NCI-H82 (cell line): ENCODE measurements at regions not wholly inside any gene's neighbourhood (a gene's known extent, or its start where the extent isn't known, plus 50 kb on each side); places are given as distances from the start of the nearest gene placed in this dataset.
A peak's percentile ranks its signal among the peaks of the same experiment; 100 is the strongest.

Experiments used
- DNase-seq: peaks from one replicate; lab custom pipeline; 2025; lab: John Stamatoyannopoulos, UW

DNA sequence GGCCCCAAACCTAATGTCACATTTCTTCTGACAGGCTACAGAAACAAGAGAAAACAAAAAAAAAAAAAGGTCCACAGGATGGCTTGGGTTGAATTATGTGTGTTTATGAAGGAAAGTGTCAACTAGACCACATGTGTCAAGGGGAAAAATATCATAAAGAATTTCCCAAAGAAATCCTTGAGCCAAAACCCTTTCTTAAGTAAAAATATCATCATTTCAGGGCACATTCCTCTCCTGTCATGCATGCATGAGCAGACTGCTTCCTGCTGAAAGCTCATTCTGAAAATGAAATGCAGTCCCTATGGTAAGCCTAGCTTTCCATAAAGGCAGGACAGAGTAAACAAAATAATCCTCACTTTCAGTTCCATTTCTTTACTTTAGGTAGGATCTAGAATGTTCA lies 85.7 kb upstream of the RBBP8 start:
- DNase-seq = no peak

DNA sequence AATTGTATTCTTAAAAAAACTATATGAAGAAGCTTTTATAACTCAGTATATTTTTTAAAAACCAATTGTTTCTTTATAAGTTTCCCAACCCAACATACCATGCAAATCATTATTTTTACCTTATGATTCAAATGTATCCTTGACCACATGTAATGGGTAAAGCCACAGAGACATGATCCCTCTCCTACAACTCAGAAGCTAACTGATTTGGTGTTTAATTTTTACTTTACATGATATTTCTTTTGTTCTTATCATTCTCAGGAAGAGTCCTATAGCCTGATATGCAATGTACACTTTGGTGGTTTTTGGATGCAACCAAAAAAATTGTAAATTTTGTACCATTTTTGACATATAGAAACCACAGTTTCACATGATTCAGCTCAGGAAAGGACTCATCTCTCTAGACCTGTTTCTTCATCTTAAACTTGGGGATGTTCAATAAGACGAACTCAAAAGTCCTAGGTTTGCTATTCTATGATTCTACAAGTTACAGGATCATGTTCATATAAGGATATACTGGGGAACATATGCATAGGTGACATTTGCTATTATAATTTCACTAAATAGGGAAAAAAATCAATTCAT lies 85.2 kb upstream of the RBBP8 start:
- no peak for DNase-seq

DNA sequence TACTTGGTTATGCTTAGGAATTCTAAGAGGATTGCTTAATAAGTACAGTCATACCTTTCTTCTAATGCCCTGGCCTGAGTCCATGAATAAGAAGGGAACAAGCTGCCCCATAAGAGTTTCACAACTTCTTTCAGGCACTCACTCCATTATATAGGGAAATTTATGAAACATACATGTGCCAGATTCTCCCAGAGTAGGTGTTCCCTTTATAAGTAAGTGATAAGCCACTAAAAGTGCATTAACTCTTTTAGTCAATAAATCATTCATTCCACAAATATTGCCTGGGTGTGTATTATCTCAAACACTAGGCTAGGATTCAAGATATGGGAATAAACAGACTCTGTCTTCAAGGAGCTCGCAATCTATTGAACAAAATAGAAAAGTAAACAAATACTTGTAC lies 84.5 kb upstream of the RBBP8 start:
- DNase-seq = no peak

DNA sequence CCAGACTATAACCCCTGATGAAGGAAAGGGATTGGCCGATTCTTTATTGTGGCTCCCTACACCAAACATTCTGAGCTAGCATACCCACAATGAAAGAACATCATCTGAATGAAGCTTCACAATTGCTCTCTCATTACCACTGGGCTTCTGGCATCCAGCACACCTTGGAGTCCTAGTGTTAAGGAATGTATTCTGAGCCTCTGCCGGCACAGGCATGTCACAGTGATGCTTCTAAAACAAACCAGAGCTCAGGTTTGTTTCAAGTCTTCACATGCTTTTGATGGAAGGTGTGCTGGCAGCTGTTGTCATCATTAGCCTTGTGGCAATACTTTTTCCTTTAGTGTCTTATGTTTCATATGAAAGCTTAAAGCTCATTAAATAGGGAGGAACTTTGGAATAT lies 76.3 kb upstream of the RBBP8 start:
- no peak for DNase-seq

DNA sequence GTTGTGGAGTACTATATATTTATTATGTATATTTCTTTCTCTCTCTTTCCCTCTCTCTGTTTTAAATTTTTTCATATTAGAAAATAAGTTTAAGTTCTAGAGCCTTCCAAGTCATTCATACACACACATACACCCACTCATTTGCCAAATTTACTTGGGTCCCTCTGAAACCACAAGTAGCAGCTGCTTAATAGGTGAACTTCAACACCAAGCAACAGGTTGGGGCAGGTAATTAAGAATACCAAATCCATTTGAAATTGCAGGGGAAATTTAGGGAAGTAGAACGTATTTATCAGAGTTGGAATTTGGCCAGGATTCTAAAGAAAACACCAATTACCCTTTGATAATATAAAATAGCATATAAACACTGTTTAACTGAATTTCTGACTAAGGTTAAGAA lies 75.0 kb upstream of the RBBP8 start:
- DNase-seq = no peak

DNA sequence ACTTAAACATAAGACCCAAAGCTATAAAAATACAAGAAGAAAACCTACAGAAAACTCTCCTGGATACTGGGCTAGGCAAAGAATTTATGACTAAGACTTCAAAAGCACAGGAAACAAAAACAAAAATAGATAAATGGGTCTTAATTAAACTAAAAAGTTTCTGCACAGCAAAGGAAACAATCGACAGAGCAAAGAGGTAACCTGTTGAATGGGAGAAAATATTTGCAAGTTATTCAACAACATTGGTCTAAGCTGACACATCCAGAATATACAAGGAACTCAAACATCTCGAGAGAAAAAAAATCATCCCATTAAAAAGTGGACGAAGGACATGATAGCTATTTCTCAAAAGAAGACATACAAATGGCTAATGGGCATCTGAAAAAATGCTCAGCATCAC lies 72.3 kb upstream of the RBBP8 start:
- DNase-seq = no peak

DNA sequence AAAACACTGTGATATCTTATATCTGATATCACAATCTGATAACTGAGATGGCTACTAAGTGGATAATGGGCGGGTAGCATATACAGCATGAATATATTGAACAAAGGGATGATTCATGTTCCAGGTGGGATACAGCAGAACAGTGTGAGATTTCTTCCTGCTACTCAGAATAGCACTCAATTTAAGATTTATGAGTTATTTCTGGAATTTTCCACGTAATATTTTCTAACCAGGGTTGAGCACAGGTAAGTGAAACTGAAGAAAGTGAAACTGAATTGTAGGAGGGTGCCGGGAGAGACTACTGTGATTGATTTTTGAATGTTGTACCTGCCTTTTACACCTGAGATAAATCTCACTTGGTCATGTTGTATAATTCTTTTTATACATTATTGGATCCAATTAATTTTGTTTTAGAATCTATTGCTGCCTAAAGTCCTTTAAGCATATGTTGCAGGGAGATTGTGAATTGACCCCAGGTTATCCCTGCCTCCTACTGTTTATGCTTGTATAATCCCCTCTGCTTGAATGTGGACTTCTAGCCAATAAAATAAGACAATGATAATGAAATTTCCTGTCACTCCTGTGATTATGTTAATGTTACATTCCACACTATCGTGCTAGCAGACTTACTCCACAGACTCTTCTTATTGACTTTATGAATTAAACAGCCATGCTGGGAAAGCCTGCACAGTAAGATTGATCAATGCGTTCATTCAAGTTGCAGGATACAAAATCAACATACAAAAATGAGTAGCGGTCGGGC lies 67.6 kb upstream of the RBBP8 start:
- DNase-seq = peak; percentile 65

DNA sequence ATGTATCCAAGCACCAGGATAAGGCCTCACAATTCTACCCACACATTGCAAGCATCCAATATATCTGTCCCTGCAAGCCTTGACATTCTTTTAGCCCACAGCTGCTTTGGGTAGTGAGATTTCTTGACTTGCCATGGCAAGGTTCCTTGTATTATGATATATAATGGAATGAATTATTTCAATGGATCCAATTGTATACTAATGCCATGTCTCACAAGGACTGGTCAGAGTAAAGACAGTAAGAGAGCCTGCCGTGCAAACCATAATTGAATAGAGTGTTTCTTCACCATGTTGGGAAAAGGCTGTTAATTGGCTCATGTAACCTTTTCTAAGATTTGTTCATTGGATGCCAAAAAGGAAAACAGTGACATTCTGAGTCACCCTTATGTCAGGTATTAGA lies 64.3 kb upstream of the RBBP8 start:
- no peak for DNase-seq

DNA sequence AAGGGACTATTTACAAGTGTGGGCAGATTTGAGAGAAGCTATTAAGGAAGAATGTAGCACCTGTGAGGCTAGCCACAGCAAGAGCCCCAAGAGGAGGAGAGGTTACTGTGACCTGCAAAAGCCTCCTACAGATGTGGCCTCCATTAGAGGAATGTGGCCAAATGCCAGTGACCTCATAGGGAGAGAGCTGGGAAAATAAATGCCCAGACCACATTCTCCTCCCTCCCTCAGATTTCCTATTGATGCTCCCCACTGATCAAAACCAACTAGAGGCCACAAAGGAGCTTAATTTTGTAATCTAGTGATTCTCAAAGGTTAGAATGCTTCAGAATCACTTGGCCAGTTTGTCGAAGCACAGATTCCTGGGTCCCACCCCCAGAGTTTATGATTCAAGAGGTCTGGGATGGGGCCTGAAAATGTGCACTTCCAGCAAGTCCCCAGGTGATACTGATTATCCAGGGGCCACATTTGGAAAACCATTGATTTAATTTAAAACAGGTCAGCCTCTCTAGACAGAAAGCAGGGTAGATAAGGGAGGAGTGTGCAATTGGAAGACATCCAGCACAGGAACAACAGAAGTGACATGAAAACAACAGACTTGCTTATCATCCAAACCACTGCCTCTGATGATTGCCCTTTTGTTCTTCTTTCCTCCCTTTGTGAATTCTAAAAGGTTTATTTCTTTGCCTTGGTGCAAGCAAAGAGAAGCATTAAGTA lies 61.2 kb upstream of the RBBP8 start:
- DNase-seq = no peak

DNA sequence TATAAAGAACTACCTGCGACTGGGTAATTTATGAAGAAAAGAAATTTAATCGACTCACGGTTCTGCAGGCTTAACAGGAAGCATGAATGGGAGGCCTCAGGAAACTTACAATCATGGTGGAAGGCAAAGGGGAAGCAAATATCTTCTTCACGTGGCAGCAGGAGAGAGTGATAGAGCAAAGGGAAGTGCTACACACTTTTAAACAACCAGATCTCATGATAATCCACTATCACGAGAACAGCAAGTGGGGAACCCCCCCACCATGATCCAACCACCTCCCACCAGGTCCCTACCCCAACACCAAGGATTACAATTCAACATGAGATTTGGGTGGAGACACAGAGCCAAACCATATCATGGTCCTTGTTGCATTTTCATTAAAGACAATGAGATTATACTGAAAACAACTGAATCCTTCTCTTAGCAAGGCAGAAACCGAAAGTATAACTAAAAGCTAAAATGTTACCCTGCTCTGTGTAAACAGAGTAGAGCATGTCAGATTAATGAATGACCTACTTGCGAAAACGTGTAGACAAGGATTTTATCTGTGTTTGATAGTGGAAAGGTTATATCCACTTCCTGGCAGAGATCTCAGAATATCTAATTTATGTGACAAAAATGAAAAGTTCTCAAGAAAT lies 60.1 kb upstream of the RBBP8 start:
- no peak for DNase-seq

DNA sequence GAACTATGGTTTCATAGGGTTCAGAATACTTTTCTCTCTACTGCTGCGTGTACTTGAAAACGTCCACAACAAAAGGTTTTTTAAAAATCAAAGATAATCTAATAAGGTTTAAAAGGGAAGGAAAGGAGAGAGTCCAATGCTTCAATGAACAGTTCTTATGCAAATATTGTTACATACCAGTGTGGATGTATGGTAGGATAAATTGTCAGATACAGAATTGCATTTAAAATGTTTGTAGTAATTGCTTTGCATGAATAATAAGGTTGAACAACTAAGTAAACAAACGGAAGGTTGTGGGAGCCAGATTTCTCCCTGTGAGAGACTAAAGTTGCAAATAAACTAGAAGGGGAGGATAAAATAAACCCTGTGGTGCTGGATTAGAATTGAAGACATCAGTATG lies 53.8 kb upstream of the RBBP8 start:
- DNase-seq = no peak

DNA sequence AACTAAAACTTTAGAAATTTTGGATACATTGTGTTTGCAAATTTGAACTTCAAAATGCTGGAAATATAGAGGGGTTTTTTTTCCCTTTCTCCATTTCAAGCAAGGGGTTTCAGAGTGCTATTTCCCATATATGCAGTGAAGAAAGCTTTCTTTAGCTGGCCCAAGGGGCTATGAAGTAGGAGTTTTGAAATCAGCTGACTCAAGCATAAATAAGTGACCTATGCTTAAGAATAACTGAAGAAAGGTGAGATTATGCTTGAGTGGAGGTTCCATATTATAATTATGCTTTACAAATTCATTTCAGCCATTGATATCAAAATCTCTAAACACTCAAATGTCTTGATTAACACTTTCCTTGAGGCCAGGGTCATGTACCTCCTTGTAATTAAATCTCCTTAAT lies 51.0 kb upstream of the RBBP8 start:
- no peak for DNase-seq

DNA sequence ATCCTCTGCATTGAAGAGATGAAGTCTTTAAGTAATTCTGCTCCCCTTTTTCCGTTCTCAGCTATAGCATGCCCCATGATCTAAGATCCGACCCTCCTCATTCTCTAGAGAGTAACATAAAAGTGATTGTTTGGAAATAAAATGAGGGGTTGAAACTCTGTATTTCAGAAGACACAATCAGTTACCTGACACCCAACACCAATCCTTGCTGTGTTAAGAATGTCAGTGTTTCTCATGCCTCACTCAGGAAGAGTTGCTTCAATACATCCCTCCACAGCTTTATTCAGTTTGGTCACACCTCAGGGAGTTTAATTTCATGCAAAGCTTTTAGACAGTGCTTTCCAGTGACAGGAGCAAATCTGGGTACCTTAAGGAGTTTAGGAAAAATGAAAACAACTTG lies 49.9 kb upstream of the RBBP8 start:
- DNase-seq = no peak
